ENCODE measurements at regions not wholly inside any gene's neighbourhood (a gene's known extent, or its start where the extent isn't known, plus 50 kb on each side); places are given as distances from the start of the nearest gene placed in this dataset.
A peak's percentile ranks its signal among the peaks of the same experiment; 100 is the strongest.

DNA sequence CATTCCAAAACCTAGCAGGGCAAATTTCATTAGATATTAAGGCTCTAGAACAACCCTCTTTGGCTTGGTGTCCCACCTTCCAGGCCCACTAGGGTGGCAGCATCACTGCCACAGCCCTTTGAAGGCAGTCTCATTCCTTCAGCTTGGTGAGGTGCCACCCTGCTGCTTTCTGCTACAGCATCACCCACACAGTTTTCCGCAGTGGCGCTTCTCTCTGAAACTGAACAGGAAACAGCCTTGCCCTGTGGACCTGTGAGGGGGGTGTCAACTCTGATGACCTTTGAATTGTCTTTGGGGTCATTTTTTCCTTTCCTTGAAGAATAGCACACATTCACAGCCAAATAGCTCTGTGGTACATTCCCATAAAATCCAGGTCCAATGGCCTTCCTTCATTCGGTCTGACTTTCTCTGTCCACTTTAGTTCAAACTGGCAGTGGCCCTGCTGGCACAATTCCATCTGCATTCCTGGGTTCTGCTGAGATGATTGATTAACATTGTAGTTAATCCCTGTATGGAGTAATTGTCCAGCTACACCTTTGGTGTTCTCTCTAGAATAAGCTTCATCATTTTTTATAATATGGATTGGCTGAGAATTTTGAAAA is 251.9 kb upstream of the FAT3 start:
- intact Hi-C loops (cut with DNase I): no loop called here
- ATAC-seq (ENCODE audit: poor library complexity) (no peak), DNase-seq (no peak)

DNA sequence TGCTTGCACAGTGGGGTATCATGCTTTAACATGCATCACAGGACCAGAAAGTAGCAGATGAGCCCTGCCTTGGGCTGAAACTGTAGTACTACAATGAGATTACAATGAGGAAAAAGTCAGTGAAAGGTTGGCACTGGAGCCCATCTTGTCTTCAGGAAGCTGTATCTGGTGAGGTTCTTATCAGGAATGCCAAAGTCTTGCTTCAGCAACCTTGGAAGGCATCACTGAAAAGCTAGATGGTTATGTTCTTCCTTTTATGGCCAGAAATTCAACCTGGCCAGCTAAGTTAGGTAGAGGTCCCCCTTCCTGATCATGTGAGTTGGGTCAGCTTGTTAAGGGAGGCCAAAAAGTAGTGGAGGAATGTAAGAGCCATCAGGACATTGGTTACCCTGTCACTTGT is 254.0 kb upstream of the FAT3 start:
- ATAC-seq (ENCODE audit: poor library complexity): no peak
- intact Hi-C loops (cut with DNase I): no loop called here
- no peak for DNase-seq

DNA sequence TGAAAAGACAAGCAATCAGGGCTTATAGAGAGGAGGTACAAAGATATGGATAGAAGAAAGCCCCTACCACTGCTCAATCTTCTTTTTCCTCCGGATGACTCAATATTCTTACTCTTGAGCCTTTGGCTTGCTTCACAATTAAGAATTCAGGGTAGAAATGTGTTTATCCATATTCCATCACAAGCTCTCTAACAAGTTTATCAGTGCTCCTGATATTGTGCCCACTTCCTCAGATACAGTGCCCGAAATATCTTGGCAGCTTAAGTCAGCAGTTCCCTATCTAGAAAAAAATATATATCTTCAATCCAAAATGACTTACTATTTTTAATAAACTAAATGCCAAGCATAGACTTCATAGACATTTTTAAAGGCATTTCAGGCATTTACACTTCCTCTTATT is 255.1 kb upstream of the FAT3 start:
- no peak for ATAC-seq (ENCODE audit: poor library complexity)
- intact Hi-C loops (cut with DNase I): no loop called here
- DNase-seq: no peak

DNA sequence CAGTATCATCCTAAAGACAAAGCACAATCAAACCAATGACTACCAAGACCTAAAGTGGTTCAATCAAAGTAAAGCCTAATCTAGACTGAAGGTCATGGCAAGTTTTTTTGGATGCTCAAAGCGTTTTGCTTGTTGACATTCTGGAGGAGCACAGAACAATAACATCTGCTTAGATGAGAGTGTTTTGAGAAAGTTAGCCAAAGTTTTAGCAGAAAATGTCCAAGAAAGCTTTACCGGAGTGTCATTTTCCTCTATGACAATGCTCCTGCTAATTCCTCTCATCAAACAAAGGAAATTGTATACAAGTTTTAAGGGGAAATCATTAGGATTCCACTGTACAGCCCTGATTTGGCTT is 256.9 kb upstream of the FAT3 start:
- ATAC-seq (ENCODE audit: poor library complexity): no peak
- intact Hi-C loops (cut with DNase I): no loop called here
- no peak for DNase-seq

DNA sequence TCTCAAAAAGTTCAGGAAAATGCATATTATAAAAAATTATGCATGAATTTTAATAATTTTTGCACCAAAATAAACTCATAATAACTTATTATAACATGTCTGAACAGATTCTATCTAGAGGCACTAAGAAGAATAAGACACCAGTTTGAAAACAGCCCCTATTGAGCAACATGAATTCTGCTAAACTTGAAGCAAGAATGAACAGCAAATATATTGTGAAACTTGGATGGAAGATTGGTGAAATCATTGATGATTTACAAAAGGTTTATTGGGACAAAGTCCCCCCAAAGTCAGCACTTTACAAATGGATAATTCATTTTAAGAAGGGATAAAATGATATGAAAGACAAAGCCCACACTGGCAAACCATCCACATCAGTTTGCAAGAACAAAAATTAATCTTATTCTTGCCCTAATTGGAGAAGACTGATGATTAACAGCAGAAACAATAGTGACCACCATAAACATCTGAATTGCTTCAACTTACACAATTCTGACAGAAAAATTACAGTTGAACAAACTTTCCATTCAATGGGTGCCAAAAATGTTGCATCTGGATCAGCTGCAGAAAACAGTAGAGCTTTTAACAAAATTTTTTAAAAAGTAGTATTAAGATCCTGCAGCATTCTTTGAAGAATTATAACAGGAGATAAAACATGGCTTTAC is 257.5 kb upstream of the FAT3 start:
- ATAC-seq (ENCODE audit: poor library complexity) (no peak), DNase-seq (no peak)
- intact Hi-C loops (cut with DNase I): no loop called here

DNA sequence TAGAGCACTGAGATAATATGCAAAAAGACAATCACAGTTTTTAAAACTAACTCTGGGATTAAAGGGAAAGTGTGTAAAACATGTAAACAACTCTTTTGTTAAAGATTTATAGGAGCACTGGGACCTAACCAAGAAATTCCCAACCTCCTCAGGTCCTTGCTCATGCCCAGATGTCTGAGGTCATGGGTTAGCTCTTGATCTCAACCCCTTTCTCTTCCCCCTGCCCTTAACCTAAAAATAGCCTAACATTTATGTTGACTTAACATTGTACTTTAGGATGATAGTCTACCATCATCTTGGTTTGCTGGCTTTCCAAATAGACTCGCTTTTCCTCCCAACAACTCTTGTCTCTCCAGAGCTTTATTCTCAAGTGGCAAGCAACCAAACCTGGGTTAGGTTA is 258.2 kb upstream of the FAT3 start:
- ATAC-seq (ENCODE audit: poor library complexity) (no peak), DNase-seq (no peak)
- intact Hi-C loops (cut with DNase I): no loop called here

DNA sequence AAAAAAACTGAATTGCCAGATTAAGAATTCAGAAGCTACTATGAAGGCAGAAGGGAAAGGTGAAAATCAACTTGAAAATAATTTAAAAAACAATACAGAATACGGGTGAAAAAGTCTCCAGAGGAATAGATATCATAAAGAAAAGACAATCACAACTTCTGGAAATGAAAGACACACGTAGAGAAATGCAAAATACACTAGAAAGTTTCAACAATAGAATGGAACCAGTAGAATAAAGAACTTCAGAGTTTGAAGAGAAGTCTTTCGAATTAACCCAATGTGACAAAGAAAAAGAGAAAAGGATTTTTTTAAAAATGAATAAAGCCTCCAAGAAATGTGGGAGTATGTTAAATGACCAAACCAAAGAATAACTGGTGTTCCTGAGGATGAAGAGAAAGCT is 263.8 kb upstream of the FAT3 start:
- no peak for ATAC-seq (ENCODE audit: poor library complexity)
- intact Hi-C loops (cut with DNase I): no loop called here
- DNase-seq: no peak

DNA sequence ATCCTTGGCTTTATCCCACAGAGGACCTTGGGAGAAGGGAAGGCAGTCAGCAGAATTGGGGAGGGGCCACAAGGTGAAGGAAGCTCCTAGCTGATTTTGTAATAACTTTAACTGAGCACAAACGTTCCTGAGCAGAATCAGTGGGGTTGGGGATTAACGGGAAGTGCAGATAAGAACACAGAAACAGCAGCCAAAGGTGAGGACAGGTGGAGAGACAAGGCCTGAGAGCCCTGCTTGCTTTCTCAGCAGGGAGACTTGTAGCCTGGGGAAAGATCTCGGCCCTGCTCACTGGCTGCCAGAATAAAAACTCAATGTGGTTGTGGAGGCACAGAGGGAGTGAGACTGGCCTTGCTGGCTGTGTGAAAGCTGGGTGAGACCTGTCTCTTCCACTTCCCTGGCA is 265.2 kb upstream of the FAT3 start:
- DNase-seq (no peak), ATAC-seq (ENCODE audit: poor library complexity) (no peak)
- intact Hi-C loops (cut with DNase I): no loop called here

DNA sequence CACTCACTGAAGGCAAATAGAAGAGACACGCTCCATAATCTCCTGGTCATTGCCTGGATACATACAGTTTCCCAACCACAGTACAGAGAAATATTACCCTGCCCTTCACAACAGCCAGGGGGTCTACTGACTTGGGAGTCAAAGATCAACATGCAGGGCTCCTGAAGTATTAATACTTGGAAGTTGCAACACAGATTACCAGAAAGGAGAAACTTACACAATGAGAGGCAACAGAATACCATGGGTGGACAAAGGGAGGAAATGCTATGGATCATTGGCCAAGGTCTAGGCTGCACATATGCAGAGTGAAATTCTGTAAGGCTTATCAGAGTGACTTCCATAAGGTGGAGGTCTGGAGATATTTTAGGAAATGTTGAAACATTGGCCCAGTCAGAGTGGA is 267.9 kb upstream of the FAT3 start:
- DNase-seq (no peak), ATAC-seq (ENCODE audit: poor library complexity) (no peak)
- intact Hi-C loops (cut with DNase I): no loop called here

DNA sequence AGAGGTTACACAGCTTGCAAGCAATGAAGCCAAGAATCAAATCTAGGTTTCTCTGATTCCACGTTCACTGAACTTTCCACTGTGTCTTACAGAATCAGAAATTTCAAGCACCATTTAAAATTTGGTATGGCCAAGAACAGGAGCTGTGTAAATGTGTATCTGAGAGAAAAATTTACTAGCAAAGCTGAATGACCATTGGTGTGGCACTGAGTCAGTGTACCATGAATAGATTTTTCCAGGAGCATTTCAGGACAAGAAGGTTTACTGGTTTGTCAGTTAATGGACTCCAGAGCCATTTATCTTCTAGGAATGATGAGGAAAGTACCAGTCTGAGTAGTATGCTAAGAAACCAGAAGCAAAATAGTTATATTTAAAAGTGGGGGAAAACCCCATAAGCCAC is 269.4 kb upstream of the FAT3 start:
- ATAC-seq (ENCODE audit: poor library complexity) (no peak), DNase-seq (no peak)

DNA sequence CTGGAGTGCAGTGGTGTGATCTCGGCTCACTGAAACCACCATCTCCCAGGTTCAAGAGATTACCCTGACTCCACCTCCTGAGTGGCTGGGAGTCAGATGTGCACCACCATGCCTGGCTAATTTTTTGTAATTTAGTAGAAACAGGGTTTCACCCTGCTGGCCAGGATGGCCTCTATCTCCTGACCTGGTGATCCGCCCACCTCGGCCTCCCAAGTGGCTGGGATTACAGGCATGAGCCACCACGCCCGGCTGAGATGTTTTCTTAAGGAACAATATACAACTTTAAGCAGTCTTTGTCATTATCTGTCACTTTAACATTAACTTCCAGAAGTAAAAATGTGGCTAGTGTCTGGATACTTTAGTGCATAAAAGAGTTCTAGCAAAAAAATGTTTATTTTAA is 272.6 kb upstream of the FAT3 start:
- no peak for ATAC-seq (ENCODE audit: poor library complexity)
- intact Hi-C loops (cut with DNase I): no loop called here
- DNase-seq: no peak

More for the DNA sequence above, 269.4 kb upstream of the FAT3 start:
- intact Hi-C loops (cut with DNase I): no loop called here

DNA sequence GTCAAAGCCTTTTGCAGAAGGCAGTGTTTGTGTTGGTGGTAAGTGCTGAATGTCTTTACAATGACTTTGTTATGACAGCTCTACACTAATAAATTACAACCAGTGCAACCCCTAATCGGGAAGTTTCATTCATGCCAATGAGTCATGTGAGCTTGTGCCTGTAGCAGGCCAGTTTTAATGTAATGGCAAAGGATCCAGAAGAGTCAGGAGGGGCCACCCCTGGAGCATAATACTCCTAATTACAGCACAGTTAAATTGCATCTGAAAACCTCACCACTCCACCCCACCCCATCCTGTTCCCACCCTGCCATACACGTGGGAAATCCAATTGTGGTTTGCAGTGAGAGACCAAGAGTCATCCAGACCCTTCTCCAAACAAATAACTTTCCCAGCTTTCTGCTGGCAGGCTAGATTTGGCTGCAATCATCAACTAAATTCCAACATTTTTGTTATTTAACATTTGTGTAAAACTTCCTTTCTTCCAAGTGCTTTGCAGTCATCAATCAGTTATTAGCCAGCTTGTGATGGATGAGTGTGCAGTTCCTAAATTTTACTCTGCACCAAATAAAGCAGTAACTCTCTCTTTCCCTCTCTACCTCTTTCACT is 277.3 kb upstream of the FAT3 start:
- intact Hi-C loops (cut with DNase I): no loop called here
- DNase-seq: no peak

DNA sequence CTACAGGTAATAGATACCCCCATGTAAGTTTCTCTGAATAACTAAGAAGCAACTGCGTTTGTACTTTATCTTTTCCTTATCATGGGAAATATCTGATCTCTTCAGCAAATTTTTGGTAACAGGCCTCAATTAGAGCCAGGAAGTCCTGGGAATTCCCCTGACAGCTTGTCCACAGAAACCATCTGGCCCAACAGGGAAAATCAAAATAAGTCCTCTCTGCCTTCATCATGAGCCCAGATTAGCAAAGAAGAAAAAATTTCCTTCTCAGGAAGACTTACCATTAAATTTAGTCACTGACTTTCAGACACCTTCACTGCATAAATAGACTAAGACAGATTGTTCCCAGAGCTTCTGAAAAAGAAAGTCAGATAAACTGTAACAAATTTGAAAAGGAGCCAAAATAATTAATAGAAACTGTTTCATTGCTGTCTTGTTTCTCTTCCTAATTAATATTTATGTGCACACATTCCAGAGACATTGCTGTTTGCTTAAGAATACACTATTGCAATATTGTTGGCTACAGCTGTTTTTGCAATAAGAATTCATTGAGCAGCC is 278.1 kb upstream of the FAT3 start:
- intact Hi-C loops (cut with DNase I): no loop called here
- peak; percentile 56 for ATAC-seq (ENCODE audit: poor library complexity)
- no peak for DNase-seq

More for the DNA sequence above, 277.3 kb upstream of the FAT3 start:
- peak; percentile 62 for ATAC-seq (ENCODE audit: poor library complexity)

DNA sequence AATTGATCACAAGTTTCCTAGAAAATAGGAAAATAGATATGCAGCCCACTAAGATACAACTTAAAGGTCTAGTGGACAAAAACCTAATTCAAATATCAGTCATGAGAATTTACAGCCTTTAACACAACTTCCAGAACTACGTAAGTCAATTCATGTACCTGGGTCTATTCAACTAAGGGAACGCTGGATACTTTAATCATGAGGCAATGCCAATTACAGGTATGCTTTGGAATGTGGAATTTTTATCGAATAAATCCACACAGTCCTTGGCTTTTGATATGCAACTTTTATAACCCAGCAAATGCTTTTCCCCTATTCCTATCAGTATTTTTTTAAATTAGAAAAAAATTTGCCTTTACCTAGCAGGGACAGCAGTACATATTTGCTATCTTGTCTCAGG is 289.5 kb upstream of the FAT3 start:
- DNase-seq (no peak), ATAC-seq (ENCODE audit: poor library complexity) (no peak)
- intact Hi-C loops (cut with DNase I): no loop called here

DNA sequence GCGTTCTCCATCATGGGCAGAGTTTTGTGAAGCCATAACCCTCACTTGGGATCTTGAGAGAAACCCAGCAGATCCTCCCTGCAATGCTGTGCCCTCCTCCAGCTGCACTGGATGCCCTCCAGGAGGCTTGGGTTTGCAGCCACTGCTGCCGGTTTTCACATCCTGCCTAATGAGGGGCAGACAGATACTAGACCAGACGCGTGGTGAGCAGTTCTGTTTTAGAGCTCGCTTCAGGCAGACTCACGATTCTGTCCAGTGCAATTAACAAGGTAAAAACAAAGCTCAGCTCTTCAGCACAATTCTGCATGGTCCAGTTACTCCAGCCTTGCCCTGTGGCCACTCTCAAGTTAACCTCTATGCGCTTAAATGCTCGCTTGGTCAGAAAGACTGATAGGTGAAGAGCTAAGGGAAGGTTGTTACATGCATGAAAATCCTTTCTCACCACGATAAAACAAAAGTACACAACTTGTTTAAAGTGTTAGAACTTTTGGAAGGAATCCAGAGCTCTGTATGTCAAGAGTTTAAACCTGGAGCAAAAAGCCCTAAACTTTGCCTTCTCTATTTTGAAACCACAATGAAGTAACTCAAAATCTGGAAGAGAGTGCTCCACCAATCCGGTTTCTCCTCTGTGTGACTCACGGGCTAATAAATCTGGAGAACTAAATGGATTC is 292.3 kb upstream of the FAT3 start:
- intact Hi-C loops (cut with DNase I): no loop called here
- no peak for DNase-seq
- no peak for ATAC-seq (ENCODE audit: poor library complexity)

DNA sequence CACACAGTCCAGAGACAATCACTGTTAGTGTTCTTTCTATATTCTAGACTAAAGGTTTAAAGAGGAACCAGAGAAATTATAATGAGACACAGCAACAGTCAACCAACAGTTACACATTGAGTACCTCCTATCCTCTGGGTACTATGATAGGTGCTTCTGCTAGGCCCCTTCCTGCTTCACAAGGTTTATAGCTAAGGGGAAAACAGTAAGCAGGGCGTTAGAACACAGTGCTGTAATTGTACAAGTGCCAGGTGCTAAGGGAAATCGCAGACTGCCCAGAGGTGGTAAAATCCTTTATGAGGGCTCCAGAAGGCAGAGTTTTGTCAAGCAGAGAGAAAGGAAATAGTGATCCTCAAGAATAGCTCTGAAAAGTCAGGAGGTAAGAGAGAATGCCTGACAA is 297.2 kb upstream of the FAT3 start:
- DNase-seq (no peak), ATAC-seq (ENCODE audit: poor library complexity) (no peak)
- intact Hi-C loops (cut with DNase I): no loop called here

DNA sequence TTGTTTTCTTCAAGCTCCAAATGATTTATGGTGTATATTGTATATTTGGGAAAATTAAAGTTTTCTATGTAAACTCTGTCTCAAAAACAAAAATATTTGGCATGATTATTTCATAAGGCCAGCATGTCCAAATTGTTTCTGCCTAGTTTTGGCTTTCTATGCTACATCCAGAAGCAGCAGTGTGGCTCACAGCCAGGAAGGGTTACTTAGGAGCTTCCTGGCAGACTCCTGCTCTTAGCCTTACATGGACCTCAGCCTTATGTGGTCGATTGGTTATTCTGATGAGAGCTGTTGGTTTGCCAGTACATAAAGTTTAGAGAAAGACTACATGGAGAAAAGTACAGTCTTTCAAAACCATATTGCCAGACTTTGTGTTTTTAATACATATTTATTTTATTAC is 297.7 kb upstream of the FAT3 start:
- peak; percentile 74 for DNase-seq
- ATAC-seq (ENCODE audit: poor library complexity): peak; percentile 53
- intact Hi-C loops (cut with DNase I): no loop called here

DNA sequence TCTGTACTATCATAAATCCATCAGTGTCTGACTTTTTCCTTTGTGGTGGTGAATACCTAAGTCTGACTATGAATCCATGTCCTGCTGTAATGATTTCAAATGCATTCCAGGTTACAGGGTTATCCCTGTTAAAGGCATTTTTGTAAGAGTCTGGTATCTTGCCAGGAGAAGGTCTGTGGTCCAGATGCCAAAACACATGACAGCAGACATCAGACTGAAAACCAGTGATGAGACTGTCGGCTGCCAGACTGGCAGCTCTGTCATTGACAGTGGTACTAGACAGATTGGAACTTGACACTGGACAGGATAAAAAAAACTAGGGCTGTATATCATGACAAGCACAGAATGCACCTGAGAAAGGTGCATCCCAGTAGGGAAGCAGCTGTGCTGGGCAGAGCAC is 301.8 kb upstream of the FAT3 start:
- ATAC-seq (ENCODE audit: poor library complexity) (no peak), DNase-seq (no peak)
- intact Hi-C loops (cut with DNase I): no loop called here

DNA sequence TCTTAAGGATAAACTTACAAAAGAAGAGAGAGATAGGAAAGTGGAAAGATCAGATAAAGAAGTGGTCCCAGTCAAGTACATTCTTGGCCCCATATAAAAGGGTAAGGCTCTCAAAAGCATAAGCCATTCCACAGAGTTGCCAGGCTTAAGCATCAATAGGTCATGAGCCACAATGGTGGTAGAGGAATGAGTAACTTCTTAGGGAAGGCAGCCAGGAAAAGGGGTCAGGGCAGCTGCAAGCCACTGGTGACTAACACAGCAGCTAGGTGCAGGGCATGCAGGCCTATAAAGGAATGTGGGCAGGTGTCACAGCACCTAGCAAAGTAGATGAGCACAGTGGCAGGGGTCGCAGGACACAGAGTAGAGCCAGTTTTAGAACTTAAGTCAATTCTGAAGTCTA is 302.6 kb upstream of the FAT3 start:
- DNase-seq (no peak), ATAC-seq (ENCODE audit: poor library complexity) (no peak)
- intact Hi-C loops (cut with DNase I): no loop called here

DNA sequence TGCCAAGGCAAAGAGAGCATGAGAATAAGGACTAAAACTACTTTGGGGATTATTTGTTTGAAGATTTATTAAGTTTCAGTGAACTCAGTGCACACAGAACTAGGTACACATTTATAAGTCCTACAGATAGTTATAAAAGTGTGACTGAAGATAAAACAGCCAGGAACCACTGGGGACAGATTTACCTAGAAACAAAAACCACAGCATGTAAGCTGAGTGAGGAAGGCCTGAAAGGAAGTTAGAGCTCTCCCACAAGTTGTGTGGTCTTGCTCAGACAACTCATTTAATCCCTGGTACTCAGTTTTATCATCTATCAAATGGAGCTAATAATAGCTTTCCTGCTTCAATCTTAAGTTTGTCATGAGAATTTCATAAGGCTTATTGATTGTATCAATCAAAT is 311.2 kb upstream of the FAT3 start:
- intact Hi-C loops (cut with DNase I): no loop called here
- ATAC-seq (ENCODE audit: poor library complexity) (no peak), DNase-seq (no peak)

All from Right ventricle myocardium superior (tissue), 1 donor.